Skeletal muscle tissue (tissue), 3 donors: ENCODE measurements at regions not wholly inside any gene's neighbourhood (a gene's known extent, or its start where the extent isn't known, plus 50 kb on each side); places are given as distances from the start of the nearest gene placed in this dataset.

Experiments
- H3K27ac ChIP-seq: one replicate; pipeline ENCODE4 v1.7.0; 2013; ENCODE audit warnings: mild to moderate bottlenecking, low read depth, low read length, inconsistent platforms
- H3K27me3 ChIP-seq, 3 donors: one replicate each; pipeline ENCODE4 v1.7.0; 2013; ENCODE audit warnings: low read length in 3 of 3; ENCODE audit not compliant: control insufficient read depth in 3 of 3, insufficient read depth in 3 of 3
- H3K36me3 ChIP-seq, 3 donors: one replicate each; pipeline ENCODE4 v1.7.0; 2013; ENCODE audit warnings: low read length in 3 of 3; ENCODE audit not compliant: control insufficient read depth in 3 of 3, insufficient read depth in 3 of 3
- H3K4me1 ChIP-seq, 3 donors: one replicate each; pipeline ENCODE4 v1.7.0; 2013; ENCODE audit warnings: low read length in 3 of 3, mild to moderate bottlenecking in 3 of 3; ENCODE audit not compliant: control insufficient read depth in 3 of 3, insufficient read depth in 3 of 3
- H3K4me3 ChIP-seq, 3 donors: one replicate each; pipeline ENCODE4 v1.7.0; 2013; ENCODE audit warnings: low read length in 3 of 3
- H3K9ac ChIP-seq, 3 donors: one replicate each; pipeline ENCODE4 v1.7.0; 2013; ENCODE audit warnings: low read length in 3 of 3, mild to moderate bottlenecking in 3 of 3, moderate library complexity in 2 of 3, low read depth in 1 of 3
- H3K9me3 ChIP-seq, 3 donors: one replicate each; pipeline ENCODE4 v1.7.0; 2013; ENCODE audit warnings: low read length in 3 of 3; ENCODE audit not compliant: control insufficient read depth in 3 of 3
- donor health status: Osteomylitis.

- Histone ChIP-seq H3K9ac (no peak overlapping the region), H3K27me3 (no peaks in the 10 kb centered on the region), H3K27ac (no peak overlapping the region), H3K36me3 (no peaks in the 10 kb centered on the region), H3K4me3 (no peak overlapping the region), H3K9me3 (no peaks in the 10 kb centered on the region), H3K4me1 (no peaks in the 10 kb centered on the region)
Measured at GRCh38 chr11:105298174-105298573, 158.6 kb upstream of the CARD18 start.

GRCh38 chr11:105297463-105297862 lies 157.9 kb upstream of the CARD18 start:
- H3K36me3 ChIP-seq, result no peaks in the 10 kb centered on the region
- H3K4me3 ChIP-seq, result no peak overlapping the region
- H3K4me1 ChIP-seq, result no peaks in the 10 kb centered on the region
- H3K9me3 ChIP-seq, result no peaks in the 10 kb centered on the region
- no peak overlapping the region for H3K9ac ChIP-seq
- no peaks in the 10 kb centered on the region for H3K27me3 ChIP-seq
- H3K27ac ChIP-seq, result no peak overlapping the region

DNA sequence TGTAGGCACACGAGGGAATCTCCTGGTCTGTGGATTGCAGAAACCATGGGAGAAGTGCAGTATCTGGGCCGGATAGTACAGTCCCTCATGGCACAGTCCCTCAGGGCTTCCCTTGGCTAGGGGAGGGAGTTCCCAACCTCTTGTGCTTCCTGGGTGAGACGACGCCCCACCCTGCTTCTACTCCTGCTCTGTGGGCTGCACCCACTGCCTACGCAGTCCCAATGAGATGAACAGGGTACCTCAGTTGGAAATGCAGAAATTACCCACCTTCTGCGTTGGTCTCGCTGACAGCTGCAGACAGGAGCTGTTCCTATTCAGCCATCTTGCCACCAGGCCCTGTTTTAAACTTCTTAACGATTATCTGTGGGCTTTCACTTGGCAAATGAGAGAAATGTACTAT lies 157.2 kb upstream of the CARD18 start:
- no peaks in the 10 kb centered on the region for H3K36me3 ChIP-seq
- H3K9me3 ChIP-seq, result no peaks in the 10 kb centered on the region
- H3K4me3 ChIP-seq, result no peak overlapping the region
- no peak overlapping the region for H3K27ac ChIP-seq
- no peaks in the 10 kb centered on the region for H3K4me1 ChIP-seq
- no peaks in the 10 kb centered on the region for H3K27me3 ChIP-seq
- no peak overlapping the region for H3K9ac ChIP-seq

DNA sequence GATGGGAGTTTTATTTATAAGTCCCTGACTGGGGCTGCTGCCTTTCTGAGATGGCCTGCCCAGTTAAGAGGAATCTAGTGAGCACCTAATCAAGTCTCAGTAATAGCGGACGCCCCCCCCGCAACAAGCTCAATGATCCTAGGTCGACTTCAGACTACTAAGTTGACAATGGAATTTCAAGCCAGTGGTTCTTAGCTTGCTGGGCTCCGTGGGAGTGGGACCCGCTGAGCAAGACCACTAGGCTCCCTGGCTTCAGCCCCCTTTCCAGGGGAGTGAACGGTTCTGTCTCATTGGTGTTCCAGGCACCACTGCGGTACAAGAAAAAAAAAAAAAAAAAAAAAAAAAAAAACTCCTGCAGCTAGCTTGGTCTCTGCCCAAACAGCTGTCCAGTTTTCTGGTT lies 156.8 kb upstream of the CARD18 start:
- Histone ChIP-seq H3K4me1 (no peaks in the 10 kb centered on the region), H3K27me3 (no peaks in the 10 kb centered on the region), H3K27ac (no peak overlapping the region), H3K36me3 (no peaks in the 10 kb centered on the region), H3K4me3 (no peak overlapping the region), H3K9me3 (no peaks in the 10 kb centered on the region), H3K9ac (no peak overlapping the region)

DNA sequence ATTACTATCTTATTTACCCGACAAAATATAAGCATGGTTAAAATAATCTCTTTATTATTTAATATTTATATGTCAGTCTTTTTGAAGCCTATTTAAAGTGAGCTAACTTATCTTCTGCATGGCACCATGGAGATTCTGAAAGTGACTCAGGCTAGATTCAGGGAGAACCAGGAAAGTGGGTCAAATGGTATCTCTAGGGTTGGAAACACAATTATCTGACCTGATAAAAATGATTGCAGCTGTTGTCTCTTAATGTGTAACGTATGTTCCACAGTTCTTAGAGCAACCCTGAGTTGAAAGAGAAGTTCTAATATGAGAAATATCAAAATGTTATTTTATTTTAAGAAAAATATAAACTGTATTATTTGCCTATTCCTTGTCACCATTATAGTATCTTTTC lies 143.1 kb upstream of the CARD18 start:
- Histone ChIP-seq H3K27ac (no peak overlapping the region), H3K4me3 (no peak overlapping the region), H3K36me3 (no peaks in the 10 kb centered on the region), H3K9me3 (no peaks in the 10 kb centered on the region), H3K27me3 (no peaks in the 10 kb centered on the region), H3K9ac (no peak overlapping the region), H3K4me1 (no peaks in the 10 kb centered on the region)

DNA sequence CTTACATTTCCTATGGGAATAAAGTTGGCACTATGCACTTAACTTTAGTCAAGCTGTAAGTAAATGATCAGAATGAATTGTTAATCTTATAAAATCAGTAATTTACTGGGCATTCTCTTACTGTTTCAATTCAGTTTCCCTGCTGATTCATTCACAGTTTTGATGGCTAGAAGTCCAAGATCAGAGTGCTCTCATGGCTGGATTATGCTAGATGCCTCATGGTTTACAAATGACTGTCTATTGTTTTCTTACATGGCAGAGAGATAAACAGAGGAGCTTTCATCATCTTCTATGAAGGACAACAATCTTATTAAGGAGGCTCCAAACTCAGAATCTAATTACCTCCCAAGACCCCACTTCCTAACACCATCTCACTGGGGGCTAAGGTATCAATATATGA lies 135.1 kb upstream of the CARD18 start:
- no peaks in the 10 kb centered on the region for H3K9me3 ChIP-seq
- H3K4me3 ChIP-seq, result no peak overlapping the region
- no peak overlapping the region for H3K9ac ChIP-seq
- H3K36me3 ChIP-seq, result no peaks in the 10 kb centered on the region
- no peaks in the 10 kb centered on the region for H3K4me1 ChIP-seq
- no peaks in the 10 kb centered on the region for H3K27me3 ChIP-seq
- no peak overlapping the region for H3K27ac ChIP-seq

GRCh38 chr11:105273660-105274280 lies 134.2 kb upstream of the CARD18 start:
- Histone ChIP-seq H3K27ac (no peak overlapping the region), H3K4me1 (no peaks in the 10 kb centered on the region), H3K27me3 (no peaks in the 10 kb centered on the region)

GRCh38 chr11:105269862-105270261 lies 130.3 kb upstream of the CARD18 start:
- no peak overlapping the region for H3K27ac ChIP-seq
- H3K36me3 ChIP-seq, result no peaks in the 10 kb centered on the region
- H3K9ac ChIP-seq, result no peak overlapping the region
- no peaks in the 10 kb centered on the region for H3K4me1 ChIP-seq
- H3K27me3 ChIP-seq, result no peaks in the 10 kb centered on the region
- no peak overlapping the region for H3K4me3 ChIP-seq
- no peaks in the 10 kb centered on the region for H3K9me3 ChIP-seq

More at GRCh38 chr11:105273660-105274280, 134.2 kb upstream of the CARD18 start:
- Histone ChIP-seq H3K9me3 (no peaks in the 10 kb centered on the region), H3K4me3 (no peak overlapping the region), H3K9ac (no peak overlapping the region), H3K36me3 (no peaks in the 10 kb centered on the region)

GRCh38 chr11:105268404-105269062 lies 129.0 kb upstream of the CARD18 start:
- H3K9me3 ChIP-seq, result no peaks in the 10 kb centered on the region
- H3K4me3 ChIP-seq, result no peak overlapping the region
- no peaks in the 10 kb centered on the region for H3K36me3 ChIP-seq
- no peaks in the 10 kb centered on the region for H3K27me3 ChIP-seq
- no peak overlapping the region for H3K27ac ChIP-seq
- no peaks in the 10 kb centered on the region for H3K4me1 ChIP-seq
- no peak overlapping the region for H3K9ac ChIP-seq

GRCh38 chr11:105265845-105266244 lies 126.3 kb upstream of the CARD18 start:
- Histone ChIP-seq H3K9me3 (no peaks in the 10 kb centered on the region), H3K27ac (no peak overlapping the region), H3K9ac (no peak overlapping the region), H3K27me3 (no peaks in the 10 kb centered on the region), H3K36me3 (no peaks in the 10 kb centered on the region), H3K4me3 (no peak overlapping the region), H3K4me1 (no peaks in the 10 kb centered on the region)
